ENCODE measurements at regions not wholly inside any gene's neighbourhood (a gene's known extent, or its start where the extent isn't known, plus 50 kb on each side); places are given as distances from the start of the nearest gene placed in this dataset.

DNA sequence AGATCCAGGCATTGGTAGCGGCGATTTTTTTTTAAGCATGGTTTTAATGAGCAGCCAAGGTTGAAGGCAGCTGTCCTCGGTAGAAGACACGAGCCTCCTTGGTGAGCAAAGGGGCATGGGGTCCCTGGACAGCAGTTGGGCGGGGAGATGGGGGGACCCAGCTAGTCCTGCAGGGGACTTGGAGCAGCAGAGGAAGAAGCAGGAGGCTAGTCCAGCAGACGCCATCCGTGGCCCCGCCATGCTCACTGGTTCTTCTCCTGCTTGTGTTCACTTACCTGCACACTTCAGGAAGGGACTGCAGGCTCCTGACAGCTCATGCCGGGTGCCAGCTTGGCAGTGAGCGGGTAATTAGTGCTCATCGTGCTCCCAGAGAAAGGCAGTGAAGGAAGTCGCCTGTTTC, 130.2 kb upstream of the CDH5 start:
- H3K4ac ChIP-seq (replicated peaks; ENCODE audit: insufficient read length, low read depth, low read length): no peak overlapping the region
- no peaks in the 10 kb centered on the region for H3K4me1 ChIP-seq (replicated peaks in 1 of 4; ENCODE audit: control insufficient read depth in 3 of 4, insufficient read depth in 4 of 4, low read length in 3 of 4)
- no peak overlapping the region for H3K4me2 ChIP-seq (ENCODE audit: insufficient read depth in 1 of 2, low read depth in 2 of 2, low read length in 2 of 2)
- H3K18ac ChIP-seq (ENCODE audit: extremely low read depth, low read length): no peak overlapping the region
- H3K14ac ChIP-seq (ENCODE audit: insufficient read length): no peak overlapping the region
- H2BK12ac ChIP-seq (ENCODE audit: low read depth, low read length): no peak overlapping the region
- FAIRE-seq: no peak
- H2BK5ac ChIP-seq (ENCODE audit: low read depth, low read length): no peak overlapping the region
- H3K27ac ChIP-seq (ENCODE audit: low read depth, low read length): no peak overlapping the region
- no peak overlapping the region for H4K8ac ChIP-seq (ENCODE audit: extremely low read depth, insufficient read depth, low read length)
- H3K23ac ChIP-seq (ENCODE audit: insufficient read length): no peak overlapping the region
- H3K56ac ChIP-seq (replicated peaks; ENCODE audit: insufficient read length, low read depth, low read length): no peak overlapping the region
- peaks cover 2% of the 10 kb centered on the region; the same call in 1 of the 2 replicates for H3K23me2 ChIP-seq (ENCODE audit: low read depth, low read length)
- 93% methylated on average over 12 of the region's 12 CpGs; no CpG with 5 or more reads in 1 of the 2 experiments for WGBS, 2 experiments (ENCODE audit: extremely low coverage in 1 of 2, insufficient coverage in 1 of 2, insufficient read length in 1 of 2, insufficient replicate concordance in 2 of 2, low coverage in 1 of 2, low lambda C conversion rate in 2 of 2, missing lambda C conversion rate in 1 of 2)
- H4K5ac ChIP-seq (ENCODE audit: insufficient read length, low read depth, low read length): no peak overlapping the region
- POLR2A ChIA-PET (ENCODE audit: partially characterized antibody): no interaction called here
- no peaks in the 10 kb centered on the region for H4K20me1 ChIP-seq (replicated peaks in 1 of 2; ENCODE audit: control insufficient read depth in 1 of 2, insufficient read depth in 2 of 2, low read length in 2 of 2)
- CTCF ChIA-PET (ENCODE audit: partially characterized antibody): interaction anchor here (1.3 kb wide), 1 partner anchor 132 kb away, joined by 3 read pairs; no protein-coding TSS in a partner anchor
- no peaks in the 10 kb centered on the region for H3K79me1 ChIP-seq (ENCODE audit: low read depth, low read length)
- H2BK120ac ChIP-seq (replicated peaks; ENCODE audit: low read depth, low read length): no peak overlapping the region
- H3K9me3 ChIP-seq (ENCODE audit: insufficient read depth in 2 of 2, low read depth in 1 of 2, low read length in 1 of 2): no peaks in the 10 kb centered on the region; a peak in 1 of 4 replicates
- no peak overlapping the region for H2AFZ ChIP-seq (ENCODE audit: low read length)
- no peak overlapping the region for H2AK5ac ChIP-seq (ENCODE audit: low read depth, low read length)
- no peak overlapping the region for H2BK20ac ChIP-seq (ENCODE audit: low read length)
- H2BK15ac ChIP-seq (ENCODE audit: low read length): no peak overlapping the region
- DNase-seq (ENCODE audit: low read depth in 1 of 2, low spot score in 2 of 2): no peak
- H3K36me3 ChIP-seq (ENCODE audit: control insufficient read depth in 2 of 4, insufficient read depth in 4 of 4, low read length in 3 of 4): no peaks in the 10 kb centered on the region
- no peak overlapping the region for H4K91ac ChIP-seq (replicated peaks; ENCODE audit: insufficient read length, low read length)
- no peak overlapping the region for H3K9ac ChIP-seq (replicated peaks in 1 of 4; ENCODE audit: extremely low read depth in 1 of 4, low read depth in 3 of 4, low read length in 3 of 4)
- no peaks in the 10 kb centered on the region; a peak in 1 of 7 replicates for H3K27me3 ChIP-seq (replicated peaks in 1 of 4; ENCODE audit: control insufficient read depth in 3 of 4, extremely low read depth in 1 of 4, insufficient read depth in 3 of 4, low read length in 3 of 4)
- H3K4me3 ChIP-seq (ENCODE audit: extremely low read depth in 1 of 4, insufficient read depth in 2 of 4, low read depth in 3 of 4, low read length in 4 of 4): no peak overlapping the region
- no peaks in the 10 kb centered on the region for H3K79me2 ChIP-seq (ENCODE audit: control insufficient read depth in 1 of 2, insufficient read depth in 2 of 2, low read length in 2 of 2)
- TF ChIP-seq CEBPB (IDR thresholded peaks at IDR 0.05; ENCODE audit: low read depth, low read length): no peak
- TF ChIP-seq RAD21 (IDR thresholded peaks at IDR 0.05 in 1 of 2, conservative IDR thresholded peaks at IDR 0.05 in 1 of 2; ENCODE audit: low read depth in 2 of 2, low read length in 2 of 2): no peak
- TF ChIP-seq, protein P1, sequence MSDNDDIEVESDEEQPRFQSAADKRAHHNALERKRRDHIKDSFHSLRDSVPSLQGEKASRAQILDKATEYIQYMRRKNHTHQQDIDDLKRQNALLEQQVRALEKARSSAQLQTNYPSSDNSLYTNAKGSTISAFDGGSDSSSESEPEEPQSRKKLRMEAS (IDR thresholded peaks at IDR 0.05): no peak
- TF ChIP-seq USF2 (IDR thresholded peaks at IDR 0.05; ENCODE audit: low read length): no peak
- TF ChIP-seq, protein P2, sequence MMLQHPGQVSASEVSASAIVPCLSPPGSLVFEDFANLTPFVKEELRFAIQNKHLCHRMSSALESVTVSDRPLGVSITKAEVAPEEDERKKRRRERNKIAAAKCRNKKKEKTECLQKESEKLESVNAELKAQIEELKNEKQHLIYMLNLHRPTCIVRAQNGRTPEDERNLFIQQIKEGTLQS (IDR thresholded peaks at IDR 0.05; ENCODE audit: insufficient read depth, low read depth, low read length): no peak
- TF ChIP-seq RBBP5 (IDR thresholded peaks at IDR 0.05; ENCODE audit: borderline replicate concordance, low read depth, low read length): no peak
- no peak for TF ChIP-seq EGR1 (IDR thresholded peaks at IDR 0.05; ENCODE audit: borderline replicate concordance, low read depth, low read length)
- no peak for TF ChIP-seq RNF2 (IDR thresholded peaks at IDR 0.05; ENCODE audit: borderline replicate concordance, low read depth, low read length, missing control alignments, poor library complexity, severe bottlenecking)
- no peak for TF ChIP-seq BRCA1 (IDR thresholded peaks at IDR 0.05; ENCODE audit: low read depth, low read length)
- TF ChIP-seq, protein P3, sequence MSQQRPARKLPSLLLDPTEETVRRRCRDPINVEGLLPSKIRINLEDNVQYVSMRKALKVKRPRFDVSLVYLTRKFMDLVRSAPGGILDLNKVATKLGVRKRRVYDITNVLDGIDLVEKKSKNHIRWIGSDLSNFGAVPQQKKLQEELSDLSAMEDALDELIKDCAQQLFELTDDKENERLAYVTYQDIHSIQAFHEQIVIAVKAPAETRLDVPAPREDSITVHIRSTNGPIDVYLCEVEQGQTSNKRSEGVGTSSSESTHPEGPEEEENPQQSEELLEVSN (IDR thresholded peaks at IDR 0.05): no peak
- TF ChIP-seq ZNF274 (IDR thresholded peaks at IDR 0.05; ENCODE audit: borderline replicate concordance, extremely low read depth, low read length): no peak

Measured in H1 (cell line).